Right renal cortex interstitium (tissue), 3 donors: ENCODE measurements at regions not wholly inside any gene's neighbourhood (a gene's known extent, or its start where the extent isn't known, plus 50 kb on each side); places are given as distances from the start of the nearest gene placed in this dataset.

Experiments
- DNase-seq, 3 donors: peaks; one replicate each; pipeline ENCODE4 v3.0.0-alpha.2; 2013; ENCODE audit warnings: low read depth in 3 of 3, low spot score in 2 of 3

- no peak for DNase-seq
Observed at GRCh38 chr21:16563116-16563515, 833.3 kb downstream of the USP25 start.

GRCh38 chr21:16563795-16564194 is 834.0 kb downstream of the USP25 start:
- no peak for DNase-seq

GRCh38 chr21:16568244-16568643 is 838.5 kb downstream of the USP25 start:
- no peak for DNase-seq

- DNase-seq, result no peak
Observed at GRCh38 chr21:16568661-16569060, 838.9 kb downstream of the USP25 start.

- DNase-seq, result no peak
Observed at GRCh38 chr21:16569679-16570078, 839.9 kb downstream of the USP25 start.

- no peak for DNase-seq
Observed at GRCh38 chr21:16570171-16570570, 840.4 kb downstream of the USP25 start.

GRCh38 chr21:16570856-16571255 is 841.1 kb downstream of the USP25 start:
- no peak for DNase-seq

GRCh38 chr21:16571594-16571993 is 841.8 kb downstream of the USP25 start:
- no peak for DNase-seq

GRCh38 chr21:16572032-16572431 is 842.2 kb downstream of the USP25 start:
- DNase-seq, result no peak

- no peak for DNase-seq
Observed at GRCh38 chr21:16573578-16573977, 843.8 kb downstream of the USP25 start.

GRCh38 chr21:16577975-16578374 is 848.2 kb downstream of the USP25 start:
- no peak for DNase-seq

GRCh38 chr21:16578912-16579311 is 849.1 kb downstream of the USP25 start:
- no peak for DNase-seq

GRCh38 chr21:16579538-16579937 is 849.8 kb downstream of the USP25 start:
- DNase-seq, result peak; percentile 54 to 65 (median 57)

GRCh38 chr21:16580661-16581060 is 850.9 kb downstream of the USP25 start:
- no peak for DNase-seq

- DNase-seq, result no peak
Observed at GRCh38 chr21:16583556-16583955, 853.8 kb downstream of the USP25 start.

- no peak for DNase-seq
Observed at GRCh38 chr21:16584756-16585155, 855.0 kb downstream of the USP25 start.

GRCh38 chr21:16585896-16586295 is 856.1 kb downstream of the USP25 start:
- DNase-seq, result no peak

GRCh38 chr21:16587141-16587581 is 857.4 kb downstream of the USP25 start:
- no peak for DNase-seq

- no peak for DNase-seq
Observed at GRCh38 chr21:16587681-16588375, 858.0 kb downstream of the USP25 start.

- DNase-seq, result no peak
Observed at GRCh38 chr21:16588433-16588860, 858.7 kb downstream of the USP25 start.

GRCh38 chr21:16589006-16589898 is 859.5 kb downstream of the USP25 start:
- DNase-seq, result no peak

GRCh38 chr21:16590186-16590585 is 860.4 kb downstream of the USP25 start:
- DNase-seq, result no peak
